Left lobe of liver (tissue), 2 donors: ENCODE measurements at regions not wholly inside any gene's neighbourhood (a gene's known extent, or its start where the extent isn't known, plus 50 kb on each side); places are given as distances from the start of the nearest gene placed in this dataset.

Experiments
- ATAC-seq: fragments of 200-7000 bp; cut with Tn5 transposase; one replicate; pipeline ENCODE4 v1.9.1; 2020; ENCODE audit warnings: mild to moderate bottlenecking, moderate library complexity
- DNase-seq: peaks from one replicate; pipeline ENCODE4 v3.0.0-alpha.2; 2020; ENCODE audit warnings: low spot score
- donor health status: DM: no; HTN: no; CAD: no; lungs with moderate emphysema.
- donor health status: DM: no; HTN: yes; CAD: no.

- DNase-seq, result no peak
- ATAC-seq, result peak; percentile 59
These were observed 197.3 kb upstream of the PODXL start for GRCh38 chr7:131753620-131754222.

GRCh38 chr7:131747658-131748232 lies 191.3 kb upstream of the PODXL start:
- ATAC-seq (no peak), DNase-seq (no peak)

GRCh38 chr7:131745390-131746248 lies 189.2 kb upstream of the PODXL start:
- peak; percentile 56 for ATAC-seq

GRCh38 chr7:131741446-131741845 lies 185.0 kb upstream of the PODXL start:
- DNase-seq (no peak), ATAC-seq (no peak)

More at GRCh38 chr7:131745390-131746248, 189.2 kb upstream of the PODXL start:
- no peak for DNase-seq

GRCh38 chr7:131737746-131738465 lies 181.5 kb upstream of the PODXL start:
- ATAC-seq, result no peak
- DNase-seq, result no peak

- no peak for DNase-seq
These were observed 178.7 kb upstream of the PODXL start for GRCh38 chr7:131735101-131735500.

GRCh38 chr7:131733604-131734003 lies 177.2 kb upstream of the PODXL start:
- DNase-seq (no peak), ATAC-seq (no peak)

More at GRCh38 chr7:131735101-131735500, 178.7 kb upstream of the PODXL start:
- ATAC-seq, result no peak

- no peak for ATAC-seq
- no peak for DNase-seq
These were observed 170.8 kb upstream of the PODXL start for GRCh38 chr7:131727189-131727588.

GRCh38 chr7:131726686-131727085 lies 170.3 kb upstream of the PODXL start:
- ATAC-seq, result no peak

GRCh38 chr7:131726031-131726430 lies 169.6 kb upstream of the PODXL start:
- ATAC-seq (no peak), DNase-seq (no peak)

More at GRCh38 chr7:131726686-131727085, 170.3 kb upstream of the PODXL start:
- DNase-seq, result no peak

- ATAC-seq, result no peak
- no peak for DNase-seq
These were observed 168.4 kb upstream of the PODXL start for GRCh38 chr7:131724776-131725345.

- ATAC-seq, result no peak
These were observed 167.5 kb upstream of the PODXL start for GRCh38 chr7:131723926-131724325.

GRCh38 chr7:131722371-131722770 lies 165.9 kb upstream of the PODXL start:
- no peak for ATAC-seq

More at GRCh38 chr7:131723926-131724325, 167.5 kb upstream of the PODXL start:
- no peak for DNase-seq

GRCh38 chr7:131721660-131722059 lies 165.2 kb upstream of the PODXL start:
- ATAC-seq (no peak), DNase-seq (no peak)

More at GRCh38 chr7:131722371-131722770, 165.9 kb upstream of the PODXL start:
- no peak for DNase-seq

- ATAC-seq, result no peak
- no peak for DNase-seq
These were observed 164.3 kb upstream of the PODXL start for GRCh38 chr7:131720703-131721102.

GRCh38 chr7:131717181-131717580 lies 160.8 kb upstream of the PODXL start:
- ATAC-seq (no peak), DNase-seq (no peak)

GRCh38 chr7:131699323-131699722 lies 142.9 kb upstream of the PODXL start:
- ATAC-seq (no peak), DNase-seq (no peak)

GRCh38 chr7:131692131-131692960 lies 135.9 kb upstream of the PODXL start:
- no peak for DNase-seq
- ATAC-seq, result peak; percentile 54

GRCh38 chr7:131691454-131692130 lies 135.2 kb upstream of the PODXL start:
- no peak for ATAC-seq
- no peak for DNase-seq
